Activated B cell treated with CpG ODN at 0.5 μM for 24 hours (primary cell): ENCODE measurements at regions not wholly inside any gene's neighbourhood (a gene's known extent, or its start where the extent isn't known, plus 50 kb on each side); places are given as distances from the start of the nearest gene placed in this dataset.

Experiments used
- ATAC-seq: fragments of 200-7000 bp; cut with Tn5 transposase; one replicate; pipeline ENCODE4 v1.10.0; 2021; ENCODE audit warnings: low read depth, mild to moderate bottlenecking, moderate library complexity
- CTCF ChIA-PET: fragments of 350-600 bp; sonication (Branson Sonifier 250); formaldehyde crosslinking; loops from one replicate; lab custom pipeline; 2021; ENCODE audit warnings: antibody characterized with exemption; lab: Charles Lee
- POLR2A ChIA-PET: fragments of 350-600 bp; sonication (Branson Sonifier 250); formaldehyde crosslinking; loops from one replicate; lab custom pipeline; 2021; ENCODE audit warnings: antibody characterized with exemption; lab: Charles Lee
- DNase-seq: peaks from one replicate; pipeline ENCODE4 v3.0.0; 2022
- H3K27ac Mint-ChIP-seq: one replicate; pipeline ENCODE4 v1.8.0; 2020; ENCODE audit warnings: mixed read lengths
- H3K27me3 Mint-ChIP-seq: one replicate; pipeline ENCODE4 v1.8.0; 2021; ENCODE audit warnings: mixed read lengths
- H3K36me3 Mint-ChIP-seq: one replicate; pipeline ENCODE4 v1.8.0; 2021; ENCODE audit warnings: low read depth, mixed read lengths
- H3K4me1 Mint-ChIP-seq: one replicate; pipeline ENCODE4 v1.8.0; 2021; ENCODE audit warnings: mixed read lengths
- H3K4me3 Mint-ChIP-seq: one replicate; pipeline ENCODE4 v1.8.0; 2020; ENCODE audit warnings: mild to moderate bottlenecking, mixed read lengths
- H3K9me3 Mint-ChIP-seq: one replicate; pipeline ENCODE4 v1.8.0; 2020; ENCODE audit warnings: mixed read lengths
- CTCF ChIP-seq: fragments of 200-600 bp; IDR thresholded peaks from one replicate; pipeline ENCODE4 v1.8.0; 2022; ENCODE audit warnings: antibody characterized with exemption, mild to moderate bottlenecking
- intact Hi-C: fragments of 100-400 bp; cut with micrococcal nuclease; formaldehyde crosslinking; loops from one replicate; pipeline ENCODE4 v1.15.1; 2024

- intact Hi-C loops, result no loop called here
- no peak for DNase-seq
- POLR2A ChIA-PET, result no interaction called here
- H3K27me3 Mint-ChIP-seq, result no peaks in the 10 kb centered on the region
- no peaks in the 10 kb centered on the region for H3K36me3 Mint-ChIP-seq
- H3K27ac Mint-ChIP-seq, result no peak overlapping the region
- no peak for TF ChIP-seq CTCF
- CTCF ChIA-PET, result no interaction called here
- peaks cover 8% of the 10 kb centered on the region for H3K9me3 Mint-ChIP-seq
- no peak for ATAC-seq
- no peaks in the 10 kb centered on the region for H3K4me1 Mint-ChIP-seq
- H3K4me3 Mint-ChIP-seq, result no peak overlapping the region
Observed at GRCh38 chr5:24385070-24385469, 259.7 kb downstream of the CDH10 start.

GRCh38 chr5:24385617-24386016 is 259.2 kb downstream of the CDH10 start:
- ATAC-seq (no peak), DNase-seq (no peak)
- H3K9me3 Mint-ChIP-seq, result peaks cover 8% of the 10 kb centered on the region
- no peaks in the 10 kb centered on the region for H3K27me3 Mint-ChIP-seq
- ChIA-PET POLR2A (no interaction called here), CTCF (no interaction called here)
- no peaks in the 10 kb centered on the region for H3K36me3 Mint-ChIP-seq
- intact Hi-C loops, result no loop called here
- no peaks in the 10 kb centered on the region for H3K4me1 Mint-ChIP-seq
- H3K27ac Mint-ChIP-seq, result no peak overlapping the region
- no peak for TF ChIP-seq CTCF
- H3K4me3 Mint-ChIP-seq, result no peak overlapping the region

GRCh38 chr5:24388448-24388847 is 256.3 kb downstream of the CDH10 start:
- Mint-ChIP-seq H3K9me3 (peaks cover 14% of the 10 kb centered on the region), H3K36me3 (no peaks in the 10 kb centered on the region), H3K4me3 (no peak overlapping the region), H3K4me1 (no peaks in the 10 kb centered on the region), H3K27me3 (no peaks in the 10 kb centered on the region), H3K27ac (no peak overlapping the region)
- intact Hi-C loops, result no loop called here
- no peak for TF ChIP-seq CTCF
- ATAC-seq, result no peak
- ChIA-PET POLR2A (no interaction called here), CTCF (no interaction called here)
- no peak for DNase-seq

- DNase-seq, result no peak
- ChIA-PET POLR2A (no interaction called here), CTCF (no interaction called here)
- Mint-ChIP-seq H3K9me3 (peaks cover 14% of the 10 kb centered on the region), H3K4me1 (no peaks in the 10 kb centered on the region), H3K27me3 (no peaks in the 10 kb centered on the region), H3K27ac (no peak overlapping the region), H3K36me3 (no peaks in the 10 kb centered on the region), H3K4me3 (no peak overlapping the region)
- no peak for ATAC-seq
- TF ChIP-seq CTCF, result no peak
- intact Hi-C loops, result no loop called here
Observed at GRCh38 chr5:24389968-24390367, 254.8 kb downstream of the CDH10 start.

GRCh38 chr5:24391816-24392215 is 253.0 kb downstream of the CDH10 start:
- no peak overlapping the region for H3K4me3 Mint-ChIP-seq
- H3K9me3 Mint-ChIP-seq, result peaks cover 16% of the 10 kb centered on the region
- no peaks in the 10 kb centered on the region for H3K4me1 Mint-ChIP-seq
- POLR2A ChIA-PET, result no interaction called here
- intact Hi-C loops, result no loop called here
- no peaks in the 10 kb centered on the region for H3K27me3 Mint-ChIP-seq
- ATAC-seq (no peak), DNase-seq (no peak)
- TF ChIP-seq CTCF, result no peak
- H3K27ac Mint-ChIP-seq, result no peak overlapping the region
- CTCF ChIA-PET, result no interaction called here
- H3K36me3 Mint-ChIP-seq, result no peaks in the 10 kb centered on the region
